Stimulated activated CD4-positive, alpha-beta T cell treated with anti-CD3 and anti-CD28 coated beads, Interleukin-2, amount 100 ng/mL, for 48 hours (primary cell): ENCODE measurements at regions not wholly inside any gene's neighbourhood (a gene's known extent, or its start where the extent isn't known, plus 50 kb on each side); places are given as distances from the start of the nearest gene placed in this dataset.
"Not testable (repeated sequence)": the region's sequence is repeated elsewhere in the genome, so short reads cannot be mapped to it uniquely, and the experiment has no call there.

Experiments
- DNase-seq, 2 donors: peaks; one replicate each; pipeline ENCODE4 v3.0.0-alpha.2; 2020

DNA sequence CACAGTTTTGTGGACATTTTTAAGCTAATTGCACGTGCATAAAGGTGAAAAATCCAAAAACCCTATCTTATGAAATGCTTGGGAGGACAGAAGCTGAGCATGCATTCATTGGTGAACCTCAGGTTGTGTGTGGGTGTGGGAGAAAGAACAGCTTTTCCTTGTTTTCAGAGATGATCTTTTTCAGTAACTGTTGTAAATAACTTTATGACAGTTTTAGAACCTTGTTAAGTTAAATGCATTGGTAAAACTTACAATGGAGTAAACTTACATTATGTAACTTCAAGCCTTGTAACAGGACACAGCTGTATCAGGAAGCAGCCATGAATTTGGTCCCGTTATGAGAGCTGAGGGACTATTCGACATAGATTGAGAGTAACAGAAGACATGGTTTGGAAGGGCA lies 587.4 kb downstream of the GALC start:
- DNase-seq, result no peak

DNA sequence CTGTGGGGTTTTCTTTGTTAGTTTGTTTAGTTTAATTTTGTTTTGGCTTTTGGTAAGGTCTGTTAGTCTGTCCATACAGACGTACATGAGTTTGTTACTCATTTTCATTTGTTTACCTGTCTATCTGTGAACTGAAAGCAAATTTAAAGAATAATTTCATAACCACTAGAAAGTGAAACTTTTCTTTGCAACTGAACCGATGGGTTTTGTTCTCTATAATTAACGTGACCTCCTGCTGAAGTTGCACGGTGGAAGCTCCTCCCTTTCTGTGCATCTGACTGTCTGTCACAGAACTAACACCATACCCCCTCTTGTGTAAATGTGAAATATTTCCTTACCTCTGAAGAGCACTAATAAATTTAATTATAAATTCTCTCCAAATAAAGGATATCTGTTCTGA lies 595.5 kb downstream of the GALC start:
- DNase-seq, result no peak

DNA sequence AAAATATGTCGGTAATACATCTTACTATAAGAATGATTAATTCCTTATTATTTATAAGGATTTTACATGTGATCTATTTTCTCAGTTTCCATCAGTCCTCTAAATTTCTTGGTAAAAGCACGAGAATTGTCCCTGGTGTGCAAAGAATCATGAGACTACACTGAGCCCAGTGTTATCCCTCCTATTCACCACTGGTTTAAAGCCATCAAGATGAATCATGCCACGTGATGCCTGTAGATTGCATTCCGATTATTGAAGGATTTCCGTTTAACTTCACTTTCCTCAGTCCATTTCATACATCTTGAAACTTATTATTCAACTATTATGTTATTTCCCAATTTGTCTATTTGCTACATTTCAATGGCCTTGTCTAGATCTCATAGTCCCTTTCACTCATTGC lies 601.9 kb downstream of the GALC start:
- no peak for DNase-seq

DNA sequence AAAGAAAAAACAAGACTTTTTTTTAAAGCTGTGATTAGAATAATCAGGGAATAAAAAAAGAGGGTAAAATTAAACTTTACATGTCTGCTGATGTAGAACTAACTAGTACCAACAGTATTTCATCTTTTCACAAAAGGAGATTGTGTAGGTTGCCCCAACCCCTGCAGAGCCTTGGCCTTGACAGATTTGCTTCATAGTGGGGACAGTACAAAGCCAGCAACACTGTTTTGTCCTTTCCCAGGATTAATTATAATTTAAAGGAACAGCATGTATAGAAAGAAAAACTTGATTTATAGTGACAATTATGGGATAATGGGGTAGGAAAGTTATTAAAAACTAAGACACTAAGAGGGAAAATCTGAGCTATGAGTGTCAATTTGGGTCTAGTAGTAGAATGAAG lies 604.0 kb downstream of the GALC start:
- DNase-seq, result no peak

DNA sequence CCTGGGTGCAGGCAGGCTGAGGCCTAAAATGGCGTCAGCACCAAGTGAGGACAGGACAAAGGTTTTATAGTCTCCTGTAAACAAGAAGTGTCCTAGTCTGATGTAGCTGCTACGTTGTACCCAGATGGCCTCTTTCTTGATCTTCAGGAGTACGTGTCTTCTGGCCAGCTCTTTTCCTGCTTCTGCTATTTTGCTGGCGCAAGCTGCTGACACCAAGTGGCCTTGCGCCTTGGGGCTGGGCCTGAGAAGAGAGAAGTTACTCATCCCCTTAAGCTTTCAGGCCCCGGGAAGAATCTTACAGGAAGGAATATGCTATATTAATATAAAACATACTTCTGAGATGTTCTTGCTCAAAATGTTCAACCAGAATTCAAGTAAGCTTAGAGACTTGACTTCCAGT lies 605.2 kb downstream of the GALC start:
- DNase-seq, result no peak

DNA sequence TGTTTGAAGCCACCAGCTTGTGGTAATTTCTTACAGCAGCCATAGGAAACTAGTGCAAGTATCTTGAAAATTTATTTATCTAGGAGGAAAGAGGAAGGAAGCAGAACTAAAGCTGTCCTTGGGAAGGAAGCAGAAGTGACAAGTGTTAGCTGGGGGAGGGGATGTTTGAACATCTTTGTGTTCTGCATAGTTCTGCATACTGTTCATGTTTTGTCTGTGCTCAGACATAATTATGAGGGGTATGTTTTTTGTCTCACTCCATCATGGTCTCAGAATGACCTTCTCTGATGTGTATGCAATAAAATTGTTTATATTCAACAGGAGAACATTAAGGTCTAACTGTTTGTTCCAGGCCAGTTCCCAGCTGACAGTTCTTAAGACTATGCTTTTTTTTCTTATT lies 606.5 kb downstream of the GALC start:
- DNase-seq, result no peak

DNA sequence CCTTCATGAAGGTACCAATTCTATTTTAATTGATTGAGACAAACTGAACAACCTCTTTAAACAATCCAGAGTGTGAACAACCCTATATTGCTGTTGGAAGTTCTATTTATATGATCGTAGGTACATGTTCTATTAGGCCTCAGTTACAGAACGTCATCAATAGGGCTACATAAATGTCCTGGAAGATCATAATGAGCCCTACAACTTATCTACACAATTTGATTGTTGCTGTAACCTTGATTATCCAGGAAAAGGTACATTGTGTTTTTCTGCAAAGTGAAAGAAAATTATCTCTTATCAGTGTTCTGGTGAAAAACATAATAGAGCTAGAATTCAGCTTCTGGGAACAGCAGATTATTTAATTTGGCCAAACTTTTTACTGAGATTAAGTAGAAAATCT lies 612.9 kb downstream of the GALC start:
- DNase-seq, result no peak

DNA sequence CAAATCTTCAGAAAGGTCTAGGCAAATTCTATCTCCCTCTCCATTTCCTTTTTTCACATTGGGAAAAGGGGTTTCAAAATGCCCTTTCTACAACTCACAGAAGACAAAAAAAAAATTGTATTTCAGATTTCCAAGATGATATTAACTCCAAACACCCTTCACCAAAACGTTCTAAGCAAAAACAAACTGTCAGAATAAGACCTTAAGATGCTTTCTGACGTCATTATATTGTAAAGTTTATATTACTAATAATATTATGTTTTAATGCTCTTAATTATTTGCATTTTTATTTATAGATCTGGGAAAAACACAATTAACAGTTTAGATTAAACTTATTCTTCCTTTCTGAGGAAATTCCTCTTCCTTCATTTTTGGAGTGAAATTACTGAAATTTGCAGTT lies 624.2 kb downstream of the GALC start:
- no peak for DNase-seq

DNA sequence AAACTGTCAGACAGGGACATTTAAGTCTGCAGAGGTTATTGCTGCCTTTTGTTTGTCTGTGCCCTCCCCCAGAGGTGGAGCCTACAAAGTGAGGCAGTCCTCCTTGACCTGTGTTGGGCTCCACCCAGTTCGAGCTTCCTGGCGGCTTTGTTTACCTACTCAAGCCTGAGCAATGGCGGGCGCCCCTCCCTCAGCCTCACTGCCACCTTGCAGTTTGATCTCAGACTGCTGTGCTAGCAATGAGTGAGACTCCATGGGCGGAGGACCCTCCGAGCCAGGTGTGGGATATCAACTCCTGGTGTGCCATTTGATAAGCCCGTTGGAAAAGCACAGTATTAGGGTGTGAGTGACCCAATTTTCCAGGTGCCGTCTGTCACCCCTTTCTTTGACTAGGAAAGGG lies 632.7 kb downstream of the GALC start:
- DNase-seq, result not testable (repeated sequence)

DNA sequence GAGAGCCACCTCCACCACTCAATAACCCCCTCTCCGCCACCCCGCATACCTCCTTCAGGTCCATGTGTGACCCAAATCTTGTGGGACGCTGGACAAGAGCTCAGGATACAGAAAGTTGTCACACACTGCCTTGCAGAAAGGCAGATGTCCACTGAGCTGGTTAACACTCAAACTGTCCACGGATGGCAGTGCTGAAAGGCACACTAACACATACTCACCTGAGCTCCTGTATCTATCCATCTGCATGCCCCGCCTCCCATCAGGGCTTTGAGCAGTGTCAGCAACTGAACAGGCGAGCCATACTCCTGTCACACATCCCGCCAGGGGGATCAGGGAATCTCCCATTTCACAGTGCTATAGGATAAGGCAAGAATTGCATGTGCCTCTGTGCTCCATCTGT lies 642.0 kb downstream of the GALC start:
- no peak for DNase-seq

DNA sequence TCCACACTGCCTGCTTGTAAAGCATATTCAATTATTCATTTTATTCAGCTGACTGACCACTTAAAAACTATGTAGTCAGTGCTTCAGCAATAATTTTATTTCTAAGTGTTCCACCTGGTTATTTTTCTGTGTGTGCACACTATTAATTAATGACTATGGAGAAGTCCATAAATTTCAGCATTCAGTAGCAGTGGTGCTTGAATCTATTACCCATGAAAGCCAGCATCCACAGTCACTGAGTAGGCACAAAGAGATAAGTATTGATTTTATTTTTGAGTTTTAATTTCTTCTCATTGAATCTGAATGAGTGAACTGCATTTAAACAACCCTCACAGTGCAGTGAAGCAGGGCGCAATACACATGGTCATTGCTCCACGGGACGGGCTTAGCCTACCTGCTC lies 643.1 kb downstream of the GALC start:
- no peak for DNase-seq

DNA sequence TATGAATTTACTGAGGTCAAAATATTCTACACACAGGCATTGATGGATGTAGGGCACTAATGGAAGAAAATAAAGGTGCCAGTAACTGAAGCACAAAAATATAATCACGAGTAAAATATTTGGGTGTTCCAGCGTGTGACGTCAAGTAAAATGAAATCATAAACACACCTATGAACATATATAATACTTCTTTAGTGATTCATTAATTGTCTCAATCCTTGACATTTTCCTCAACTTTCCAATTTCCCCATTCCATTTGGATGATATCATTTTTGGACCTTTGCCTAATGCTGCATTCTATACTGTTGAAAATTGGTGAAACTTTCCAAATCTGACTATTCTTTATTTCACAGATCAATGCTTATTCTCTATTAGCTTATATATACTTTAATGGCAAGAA lies 649.3 kb downstream of the GALC start:
- DNase-seq, result no peak

DNA sequence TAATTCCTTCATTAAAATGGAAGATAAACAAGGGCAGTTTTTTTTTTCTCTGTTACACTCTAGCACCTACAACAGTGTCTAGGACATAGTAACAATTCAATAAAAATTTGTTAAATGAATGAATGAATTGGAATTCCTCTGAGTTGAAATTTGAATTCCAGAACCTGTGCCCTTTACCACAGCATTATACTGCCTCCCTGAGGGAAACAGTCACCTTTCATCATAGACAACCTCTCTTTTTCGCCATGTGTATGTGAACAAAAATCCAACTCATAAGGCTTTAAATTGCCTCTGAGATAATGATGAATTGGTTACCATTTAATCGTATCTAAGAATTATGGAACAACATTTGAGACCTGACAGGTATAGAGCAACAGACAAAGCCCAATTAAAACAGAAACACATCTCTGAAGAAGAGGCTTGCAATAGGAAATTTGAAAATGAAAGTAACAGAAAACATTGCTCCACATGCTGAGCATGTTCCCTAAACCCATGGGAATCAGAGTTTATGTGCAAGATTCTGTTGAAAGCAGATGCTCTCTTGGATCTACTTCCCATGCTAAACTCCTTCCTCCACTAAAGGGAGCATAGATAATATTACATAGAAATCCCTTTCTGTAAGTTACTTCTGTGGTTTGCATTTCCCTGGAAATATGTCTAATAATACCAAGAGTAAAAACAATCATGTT lies 657.8 kb downstream of the GALC start:
- DNase-seq, result no peak

DNA sequence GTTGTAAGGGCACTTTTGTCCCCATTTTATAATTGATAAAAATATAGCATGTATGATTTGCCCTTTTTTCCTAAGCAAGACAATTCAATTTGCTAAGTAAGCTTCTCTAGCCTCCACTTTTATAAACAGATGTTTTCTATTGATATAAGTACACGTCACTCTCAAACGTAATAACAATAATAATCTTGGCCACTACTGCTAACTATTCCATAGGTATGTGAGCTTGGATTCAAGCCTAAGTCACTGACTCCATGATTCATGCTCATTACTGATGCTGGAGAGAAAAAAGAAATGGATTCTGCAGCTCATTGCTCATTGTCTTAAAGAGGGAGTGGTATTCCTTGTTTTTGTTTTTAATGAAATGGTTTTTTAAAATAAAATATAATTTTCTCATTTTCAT lies 661.0 kb downstream of the GALC start:
- DNase-seq, result no peak

DNA sequence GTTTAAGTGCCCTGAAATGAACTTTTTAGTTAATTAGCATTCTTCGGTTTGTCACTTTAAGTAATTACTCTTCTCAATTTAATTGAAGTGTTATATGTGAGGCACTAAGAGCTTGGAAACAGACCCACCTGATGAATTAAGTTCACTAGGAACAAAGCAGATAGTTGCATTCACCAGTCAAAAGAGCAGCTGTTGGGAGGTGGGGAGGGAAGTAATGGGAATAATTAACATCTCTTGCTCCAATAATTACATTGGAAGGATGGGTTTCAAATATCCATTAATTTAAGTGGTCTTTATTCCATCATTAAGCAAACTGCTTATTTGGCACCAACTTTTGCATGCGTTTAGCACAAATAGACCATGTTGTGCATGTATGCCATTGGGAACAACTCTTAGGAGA lies 667.2 kb downstream of the GALC start:
- DNase-seq, result no peak

DNA sequence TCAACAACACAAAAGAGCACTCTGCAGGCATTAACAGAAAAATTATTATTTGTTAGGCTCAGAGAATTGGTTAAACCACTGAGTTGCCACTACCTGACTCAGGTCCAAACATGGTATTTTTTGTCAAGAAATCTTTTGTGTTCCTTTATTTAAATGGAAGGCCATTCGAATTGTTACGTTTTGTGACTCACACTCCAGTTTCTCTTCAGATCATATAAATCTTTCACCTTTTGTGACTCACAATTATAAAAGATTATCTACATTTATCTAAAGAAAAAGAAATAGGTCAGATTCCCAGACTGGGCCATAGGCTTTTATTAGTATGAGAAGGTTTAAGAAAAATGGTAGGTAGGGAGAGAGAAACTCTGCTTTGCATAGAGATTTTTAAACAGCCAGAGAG lies 669.8 kb downstream of the GALC start:
- DNase-seq, result no peak

DNA sequence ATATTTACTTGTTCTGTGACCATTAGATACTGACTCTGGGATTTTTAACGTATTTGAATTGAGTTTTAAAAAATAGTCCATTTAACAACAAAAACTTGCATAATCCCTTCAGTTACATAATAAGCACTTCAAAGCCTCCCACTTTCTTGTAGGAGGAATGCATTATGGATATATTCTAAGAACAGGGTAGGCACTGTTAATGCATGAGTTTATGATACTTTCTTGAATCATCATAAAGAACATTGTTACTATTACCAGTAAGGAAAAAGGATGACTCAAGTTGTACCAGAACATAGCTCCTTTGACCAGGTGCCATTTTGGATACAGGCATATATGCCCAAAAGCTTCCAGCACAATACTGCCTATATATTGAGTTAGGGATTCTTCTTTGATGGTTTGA lies 671.4 kb downstream of the GALC start:
- no peak for DNase-seq

DNA sequence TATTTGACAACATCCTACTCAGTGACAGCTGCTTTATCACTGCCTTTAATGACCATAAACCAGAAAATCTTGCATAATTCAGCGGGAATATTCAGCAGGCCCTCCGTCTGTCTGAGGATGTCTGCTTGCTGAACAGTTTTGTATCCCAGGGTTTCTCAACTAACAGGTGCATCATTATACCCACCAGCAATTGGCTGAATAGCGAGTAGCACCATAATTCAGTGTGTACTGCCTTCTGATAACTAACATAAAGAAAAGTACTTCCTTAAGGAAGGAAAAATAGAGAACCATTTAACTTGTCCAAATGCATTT lies 680.1 kb downstream of the GALC start:
- DNase-seq, result no peak

DNA sequence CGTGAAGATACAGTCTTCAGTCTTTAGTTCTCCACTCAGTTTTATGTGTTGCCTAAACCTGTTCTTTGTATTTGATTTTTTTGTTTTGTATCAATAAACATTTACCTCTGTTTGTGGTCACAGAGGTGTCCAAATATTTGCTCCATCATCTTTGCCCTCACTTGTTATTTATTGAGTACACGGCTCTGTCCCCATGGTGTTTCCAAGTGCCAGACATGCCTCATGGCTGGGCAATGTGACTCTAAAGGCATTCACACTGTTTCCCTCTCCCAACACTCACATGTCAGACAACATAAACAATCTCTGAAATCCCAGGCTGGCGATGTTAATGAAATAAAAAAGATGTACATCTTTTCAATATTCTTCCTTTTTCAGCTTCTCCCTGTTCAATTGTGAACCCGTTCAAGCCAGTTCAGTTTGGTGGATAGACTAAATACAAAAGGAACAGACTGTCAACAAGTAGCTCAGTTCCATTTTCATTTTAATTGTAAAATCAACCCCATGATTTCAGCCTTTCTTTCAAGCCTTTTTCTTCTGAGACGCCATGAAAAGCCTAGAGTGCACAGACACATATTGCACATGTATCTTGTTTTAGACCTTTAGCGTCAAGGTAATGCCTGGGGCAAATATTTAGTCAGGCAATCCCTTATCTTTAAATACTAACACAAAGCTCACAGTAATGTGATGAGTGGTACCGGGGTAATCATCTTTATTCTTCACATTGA lies 680.7 kb downstream of the GALC start:
- DNase-seq, result no peak

DNA sequence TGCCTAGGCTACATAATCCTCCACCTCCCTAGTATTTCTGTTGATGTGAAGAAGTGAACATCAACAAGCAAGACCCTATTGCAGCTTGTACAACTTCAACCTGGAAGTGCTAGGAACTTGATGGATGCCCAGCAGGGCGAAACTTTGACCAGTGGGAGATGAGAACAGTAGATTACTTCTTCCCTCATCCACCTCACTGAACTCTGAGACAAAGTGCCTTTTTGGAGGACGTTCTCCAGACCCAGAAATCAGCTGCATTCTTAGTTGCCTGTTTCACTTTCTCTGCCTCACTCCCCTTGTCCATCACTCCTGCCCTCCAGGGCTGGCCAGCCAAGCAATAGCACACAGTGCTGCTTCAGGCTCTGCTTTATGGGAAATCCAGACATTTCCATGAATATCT lies 683.4 kb downstream of the GALC start:
- no peak for DNase-seq

DNA sequence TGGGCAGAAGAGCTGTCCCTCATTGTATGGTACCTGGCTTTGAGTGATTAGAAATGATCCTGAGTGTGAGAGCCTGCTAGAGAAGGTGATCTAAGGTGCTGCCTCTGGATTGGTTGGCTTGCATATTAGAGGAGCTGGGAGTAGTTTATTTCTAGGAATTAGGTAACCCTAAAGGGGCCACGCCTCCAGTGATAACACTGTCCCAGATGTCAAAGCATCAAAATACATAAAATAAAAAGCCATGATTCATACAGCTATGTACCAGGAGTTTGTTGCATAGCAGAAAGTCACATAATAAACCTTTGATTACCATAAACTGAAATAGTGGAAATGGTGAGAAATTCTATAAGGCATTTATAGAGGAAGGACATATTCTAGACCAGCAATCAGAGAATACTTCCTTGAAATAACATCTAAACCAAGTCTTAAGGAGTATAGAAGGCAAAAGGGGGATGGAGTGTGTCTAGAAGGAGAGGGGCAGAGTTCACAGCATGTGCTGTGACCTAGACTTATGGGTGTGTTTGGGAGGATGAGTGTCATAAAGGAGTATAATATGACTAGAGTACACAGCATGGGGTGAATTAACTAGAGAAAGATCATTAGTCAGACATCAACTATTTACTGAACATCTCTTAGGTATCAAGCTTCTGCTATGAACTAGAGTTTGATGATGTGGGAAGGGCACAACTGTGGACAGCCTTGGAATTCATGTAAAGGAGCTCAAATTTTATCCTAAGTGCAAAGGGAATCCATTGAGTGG lies 686.4 kb downstream of the GALC start:
- no peak for DNase-seq

DNA sequence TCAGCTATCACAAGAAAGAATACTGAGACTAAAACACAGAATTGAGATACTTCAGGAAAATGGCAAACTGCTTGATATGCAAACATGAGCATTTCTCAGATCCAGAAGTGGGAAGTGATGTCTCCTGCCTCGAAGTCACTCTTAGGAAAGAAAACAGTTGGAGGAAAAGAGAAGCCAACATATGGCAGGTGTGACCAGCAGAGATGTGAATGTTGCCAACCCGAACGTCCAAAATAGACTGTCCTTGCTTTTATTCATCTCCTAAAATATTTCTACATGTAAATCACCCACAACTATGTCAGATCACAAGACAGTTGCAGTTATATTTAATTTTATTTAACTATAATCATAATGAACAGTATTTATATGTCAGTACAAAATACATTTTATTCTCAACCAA lies 687.6 kb downstream of the GALC start:
- no peak for DNase-seq

DNA sequence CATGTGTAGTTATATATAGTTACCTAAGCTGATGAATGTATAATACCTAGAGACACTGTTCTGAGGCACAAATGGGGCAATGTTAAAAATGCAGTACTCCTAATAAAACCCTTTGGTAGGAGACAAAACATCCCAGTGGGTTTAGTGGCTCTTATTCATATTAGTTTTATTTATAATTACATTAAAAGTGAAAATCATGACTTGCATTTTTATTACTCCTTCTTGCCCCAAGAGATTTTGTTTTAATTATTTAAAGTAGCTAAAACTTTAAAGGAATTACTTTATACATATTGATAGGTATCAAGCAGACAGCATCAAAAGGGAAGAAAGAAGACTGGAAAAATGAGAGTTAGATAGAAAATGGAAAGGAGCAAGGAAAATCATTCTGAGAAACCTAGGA lies 688.6 kb downstream of the GALC start:
- no peak for DNase-seq

DNA sequence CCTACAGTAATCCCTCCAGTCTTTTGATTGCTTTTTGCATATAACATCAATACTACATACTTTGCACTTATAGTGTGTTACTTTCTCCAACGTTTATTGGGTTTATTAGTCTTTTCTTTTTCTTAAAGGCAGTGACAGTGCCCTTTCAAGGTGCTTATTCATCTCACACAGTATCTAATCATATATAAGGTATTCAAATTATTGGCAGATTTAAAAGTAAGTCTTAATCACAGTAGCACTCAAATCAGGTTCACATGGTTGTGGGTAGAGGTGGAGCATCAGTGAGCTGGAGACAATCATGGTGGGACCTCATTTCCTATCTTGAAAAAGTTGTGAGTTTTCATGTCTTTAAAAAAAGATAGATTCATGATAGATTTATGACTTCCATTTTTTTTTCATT lies 706.2 kb downstream of the GALC start:
- no peak for DNase-seq

DNA sequence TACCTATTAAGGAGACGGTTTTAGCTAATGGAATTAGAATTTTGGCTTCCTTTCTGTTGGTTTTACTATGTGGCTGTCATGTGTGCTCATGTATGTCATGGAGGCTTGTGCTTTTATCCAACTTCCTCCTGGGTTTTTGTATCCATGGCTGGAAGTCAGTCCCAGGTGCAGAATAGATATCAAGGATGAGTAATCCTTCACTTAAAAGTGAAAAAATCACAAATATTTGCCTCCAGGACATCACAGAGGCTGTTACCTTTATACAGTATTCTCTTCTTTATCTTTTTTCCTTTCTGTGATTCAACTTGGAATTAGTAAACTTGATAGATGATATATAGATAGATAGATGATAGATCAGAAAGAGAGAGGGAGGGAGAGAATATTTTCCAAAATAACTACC lies 706.8 kb downstream of the GALC start:
- DNase-seq, result no peak
